Ascending aorta (tissue), 2 donors: ENCODE measurements at regions not wholly inside any gene's neighbourhood (a gene's known extent, or its start where the extent isn't known, plus 50 kb on each side); places are given as distances from the start of the nearest gene placed in this dataset.

ENCODE experiments used
- DNase-seq, 2 donors: peaks; one replicate each; pipeline ENCODE4 v3.0.0-alpha.2; 2019; ENCODE audit warnings: low spot score in 2 of 2
- H3K27ac ChIP-seq, 2 donors: fragments of 200-600 bp; sonication (generic); one replicate each; pipeline ENCODE4 v1.5.1; 2016 to 2017; ENCODE audit warnings: mild to moderate bottlenecking in 1 of 2
- H3K27me3 ChIP-seq: fragments of 200-600 bp; sonication (generic); one replicate; pipeline ENCODE4 v1.5.1; 2017
- H3K36me3 ChIP-seq, 2 donors: fragments of 200-600 bp; sonication (generic); one replicate each; pipeline ENCODE4 v1.5.1; 2016
- H3K4me1 ChIP-seq, 2 donors: fragments of 200-600 bp; sonication (generic); one replicate each; pipeline ENCODE4 v1.5.1; 2016 to 2017; ENCODE audit warnings: mild to moderate bottlenecking in 1 of 2
- H3K4me3 ChIP-seq, 2 donors: fragments of 200-600 bp; sonication (generic); one replicate each; pipeline ENCODE4 v1.5.1; 2016 to 2017; ENCODE audit warnings: mild to moderate bottlenecking in 1 of 2
- H3K9me3 ChIP-seq, 2 donors: fragments of 200-600 bp; sonication (generic); one replicate each; pipeline ENCODE4 v1.5.1; 2016
- CTCF ChIP-seq, 3 experiments: fragments of 200-600 bp in 2 of 3; fragments of 450-650 bp in 1 of 3; sonication (generic) in 2 of 3; IDR thresholded peaks; one replicate each; pipeline ENCODE4 v1.5.1; 2016 to 2019; ENCODE audit warnings: antibody characterized with exemption in 3 of 3, mild to moderate bottlenecking in 1 of 3, moderate library complexity in 1 of 3
- intact Hi-C: fragments of 100-400 bp; cut with DNase I; formaldehyde crosslinking; loops from one replicate; pipeline ENCODE4 v1.15.1; 2023

- Histone ChIP-seq H3K27ac (no peak overlapping the region), H3K27me3 (no peaks in the 10 kb centered on the region), H3K4me1 (no peaks in the 10 kb centered on the region), H3K9me3 (no peaks in the 10 kb centered on the region), H3K4me3 (no peak overlapping the region), H3K36me3 (no peaks in the 10 kb centered on the region)
- no peak for DNase-seq
- intact Hi-C loops, result no loop called here
- no peak for TF ChIP-seq CTCF (IDR thresholded peaks at IDR 0.05)
These were observed 626.8 kb downstream of the SEMA5A start for GRCh38 chr5:8919096-8919495.

- Histone ChIP-seq H3K27ac (no peak overlapping the region), H3K36me3 (no peaks in the 10 kb centered on the region), H3K4me1 (no peaks in the 10 kb centered on the region), H3K4me3 (no peak overlapping the region), H3K27me3 (no peaks in the 10 kb centered on the region), H3K9me3 (no peaks in the 10 kb centered on the region)
- intact Hi-C loops, result no loop called here
- DNase-seq, result no peak
- TF ChIP-seq CTCF (IDR thresholded peaks at IDR 0.05), result no peak
These were observed 622.3 kb downstream of the SEMA5A start for GRCh38 chr5:8923526-8923925.

GRCh38 chr5:8924054-8924793, 621.7 kb downstream of the SEMA5A start:
- Histone ChIP-seq H3K4me1 (no peaks in the 10 kb centered on the region), H3K27ac (no peak overlapping the region), H3K9me3 (no peaks in the 10 kb centered on the region), H3K27me3 (no peaks in the 10 kb centered on the region), H3K36me3 (no peaks in the 10 kb centered on the region), H3K4me3 (no peak overlapping the region)
- DNase-seq, result no peak
- intact Hi-C loops, result no loop called here
- TF ChIP-seq CTCF (IDR thresholded peaks at IDR 0.05), result no peak

GRCh38 chr5:8930021-8930420, 615.9 kb downstream of the SEMA5A start:
- intact Hi-C loops, result no loop called here
- H3K4me1 ChIP-seq, result no peaks in the 10 kb centered on the region
- no peak for TF ChIP-seq CTCF (IDR thresholded peaks at IDR 0.05)
- no peaks in the 10 kb centered on the region for H3K36me3 ChIP-seq
- DNase-seq, result no peak
- no peak overlapping the region for H3K27ac ChIP-seq
- no peaks in the 10 kb centered on the region for H3K27me3 ChIP-seq
- H3K9me3 ChIP-seq, result peaks cover 0 to 6% of the 10 kb centered on the region in 2 donors
- H3K4me3 ChIP-seq, result no peak overlapping the region

- Histone ChIP-seq H3K9me3 (peaks cover 0 to 12% of the 10 kb centered on the region in 2 donors), H3K27ac (no peak overlapping the region), H3K27me3 (no peaks in the 10 kb centered on the region), H3K36me3 (no peaks in the 10 kb centered on the region), H3K4me3 (no peak overlapping the region), H3K4me1 (no peaks in the 10 kb centered on the region)
- intact Hi-C loops, result no loop called here
- DNase-seq, result no peak
- TF ChIP-seq CTCF (IDR thresholded peaks at IDR 0.05), result no peak
These were observed 611.4 kb downstream of the SEMA5A start for GRCh38 chr5:8934455-8934854.

- DNase-seq, result no peak
- intact Hi-C loops, result no loop called here
- no peaks in the 10 kb centered on the region for H3K4me1 ChIP-seq
- H3K9me3 ChIP-seq, result peaks cover 0 to 6% of the 10 kb centered on the region in 2 donors
- no peak overlapping the region for H3K4me3 ChIP-seq
- no peaks in the 10 kb centered on the region for H3K27me3 ChIP-seq
- no peak overlapping the region for H3K27ac ChIP-seq
- H3K36me3 ChIP-seq, result no peaks in the 10 kb centered on the region
- TF ChIP-seq CTCF (IDR thresholded peaks at IDR 0.05), result no peak
These were observed 604.9 kb downstream of the SEMA5A start for GRCh38 chr5:8940934-8941333.
